HG02970 (cell line): ENCODE measurements at regions not wholly inside any gene's neighbourhood (a gene's known extent, or its start where the extent isn't known, plus 50 kb on each side); places are given as distances from the start of the nearest gene placed in this dataset.
"Not testable (repeated sequence)": the region's sequence is repeated elsewhere in the genome, so short reads cannot be mapped to it uniquely, and the experiment has no call there.

Experiments
- ATAC-seq: cut with Tn5 transposase; IDR thresholded peaks from one replicate; pipeline ENCODE4 v1.9.1; 2021; ENCODE audit warnings: mild to moderate bottlenecking, moderate library complexity, moderate number of reproducible peaks; ENCODE audit not compliant: unreplicated experiment, low FRiP score

DNA sequence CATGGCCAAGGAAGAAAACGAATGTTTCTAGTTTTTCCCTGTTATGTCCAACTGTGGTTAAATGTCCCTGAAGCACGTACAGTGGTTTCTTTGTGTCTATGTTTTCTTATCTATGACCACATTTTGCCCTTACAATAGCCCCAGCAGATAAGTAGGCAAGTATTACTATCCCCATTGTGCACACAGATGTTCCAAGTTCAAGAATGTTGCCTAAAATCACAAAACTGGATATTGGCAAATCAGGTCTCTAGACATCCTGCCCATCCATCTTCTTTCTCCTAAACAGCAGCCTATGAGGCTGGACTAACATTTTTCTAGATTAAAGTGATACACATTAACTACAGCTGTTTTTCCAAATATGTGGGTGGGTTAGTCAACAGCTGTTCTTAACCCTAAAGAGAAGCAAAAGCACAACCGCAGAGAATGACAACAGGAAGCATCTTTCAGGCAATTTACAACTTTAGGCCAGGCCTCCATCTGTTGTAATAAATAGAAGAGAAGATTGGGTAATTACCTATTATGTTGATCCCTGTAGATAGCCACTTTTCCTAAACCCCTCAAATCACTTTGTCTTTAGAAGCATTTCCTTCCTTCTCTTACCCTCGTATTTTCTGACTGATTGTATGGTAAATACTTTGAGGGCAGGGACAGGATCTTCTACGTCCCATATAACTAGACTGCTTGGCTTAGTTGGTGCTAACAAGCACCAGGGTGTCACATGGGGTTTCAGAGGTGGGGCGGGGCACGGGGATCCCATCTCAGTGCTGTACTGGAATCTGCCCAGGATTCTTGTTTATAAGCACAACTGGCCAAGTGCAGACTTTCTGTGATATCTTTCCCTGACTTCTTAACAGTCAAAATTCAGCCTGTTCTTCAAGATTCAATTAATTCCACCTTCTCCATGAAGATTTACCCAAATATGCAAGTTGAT lies 132.1 kb upstream of the SETBP1 start:
- no peak for ATAC-seq

DNA sequence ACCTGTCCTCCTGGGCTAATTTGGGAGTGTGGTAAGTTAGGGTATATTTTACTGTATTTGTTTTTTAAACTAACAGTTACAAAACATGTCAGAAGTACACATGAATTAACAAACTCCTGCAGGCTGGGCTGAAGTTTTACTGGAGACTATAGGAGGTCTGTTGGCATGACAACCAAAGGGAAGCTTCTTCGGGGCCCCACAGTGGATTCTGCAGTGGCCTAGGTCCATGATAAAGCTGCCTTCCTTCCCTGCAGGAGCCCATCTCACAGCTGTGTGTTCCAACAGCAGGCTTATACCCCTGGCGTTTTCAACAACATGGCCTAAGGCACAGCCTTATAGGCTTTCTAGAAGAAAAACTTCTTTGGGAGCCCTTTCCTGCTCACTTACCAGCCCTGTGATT lies 128.0 kb upstream of the SETBP1 start:
- ATAC-seq, result no peak

DNA sequence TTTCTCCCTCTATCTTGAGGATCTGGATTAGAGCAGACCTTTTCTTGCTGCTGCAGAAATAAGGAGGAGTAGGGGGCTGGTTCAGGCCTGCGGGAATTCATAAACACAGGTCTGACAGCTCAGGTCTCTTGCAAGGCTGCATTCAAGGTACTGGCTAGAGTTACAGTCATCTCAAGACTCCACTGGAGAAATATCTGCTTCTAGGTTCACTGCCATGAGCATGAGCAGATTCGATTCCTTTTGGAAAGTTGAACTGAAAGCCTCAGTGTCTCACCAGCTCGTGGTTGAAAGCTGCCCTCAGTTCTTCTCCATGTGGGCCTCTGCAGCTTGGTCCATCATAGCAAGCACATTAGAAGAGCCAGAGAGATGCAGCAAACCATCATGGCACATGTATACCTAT lies 124.4 kb upstream of the SETBP1 start:
- ATAC-seq, result no peak

DNA sequence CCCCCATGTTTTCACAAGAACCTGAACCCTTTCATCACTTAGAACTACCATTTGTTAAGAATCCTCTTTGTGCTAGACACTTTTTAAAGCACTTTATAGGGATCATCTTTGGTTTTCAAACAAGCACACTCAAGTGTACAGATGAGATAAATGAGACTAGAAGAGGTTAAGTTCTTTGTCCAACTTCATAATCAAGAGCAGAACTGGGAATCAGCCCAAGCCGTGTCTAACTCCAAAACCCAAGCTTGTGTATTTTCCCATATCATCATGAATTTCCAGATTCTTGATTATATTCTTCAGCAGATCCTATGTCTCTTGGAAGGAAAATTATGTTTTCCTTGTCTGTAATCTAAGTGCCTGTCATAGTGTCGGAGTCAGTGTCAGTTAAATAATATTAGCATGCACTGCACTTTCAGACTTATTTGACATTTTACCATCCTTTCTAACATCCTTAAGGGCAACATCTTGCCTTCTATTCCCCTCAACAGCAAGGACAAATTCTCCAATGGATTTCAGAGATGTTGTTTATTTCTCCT lies 123.0 kb upstream of the SETBP1 start:
- ATAC-seq, result no peak

DNA sequence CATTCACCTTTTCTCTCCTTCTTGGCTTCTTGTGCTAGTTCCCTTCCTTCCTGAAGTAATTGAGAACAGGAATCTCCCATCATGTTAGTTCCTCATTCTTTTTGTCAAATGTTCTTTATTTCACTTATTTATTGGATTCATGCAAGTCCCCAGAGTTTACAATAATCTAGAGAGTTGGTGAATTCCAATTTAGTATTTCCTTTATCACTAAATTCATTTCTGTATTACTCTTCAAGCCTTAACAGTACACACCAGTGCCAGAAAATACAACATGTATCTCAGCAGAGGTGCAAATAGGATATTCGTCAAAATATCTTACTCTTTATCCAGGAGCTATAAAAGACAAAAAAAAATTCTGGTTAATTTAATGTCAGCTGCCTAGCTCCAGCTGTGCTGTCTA lies 121.9 kb upstream of the SETBP1 start:
- no peak for ATAC-seq

DNA sequence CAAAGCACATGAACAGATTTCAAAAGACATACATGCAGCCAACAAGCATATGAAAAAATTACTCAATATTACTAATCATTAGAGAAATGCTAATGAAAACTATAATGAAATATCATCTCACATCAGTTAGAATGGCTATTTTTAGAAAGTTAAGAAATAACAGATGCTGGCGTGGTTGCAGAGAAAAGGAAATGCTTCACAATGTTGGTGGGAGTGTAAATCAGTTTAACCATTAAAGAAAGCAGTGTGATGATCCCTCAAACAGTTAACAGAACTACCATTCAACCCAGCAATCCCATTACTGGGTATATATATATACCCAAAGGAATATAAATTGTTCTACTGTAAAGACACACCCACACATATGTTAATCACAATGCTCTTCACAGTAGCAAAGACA lies 117.7 kb upstream of the SETBP1 start:
- no peak for ATAC-seq

DNA sequence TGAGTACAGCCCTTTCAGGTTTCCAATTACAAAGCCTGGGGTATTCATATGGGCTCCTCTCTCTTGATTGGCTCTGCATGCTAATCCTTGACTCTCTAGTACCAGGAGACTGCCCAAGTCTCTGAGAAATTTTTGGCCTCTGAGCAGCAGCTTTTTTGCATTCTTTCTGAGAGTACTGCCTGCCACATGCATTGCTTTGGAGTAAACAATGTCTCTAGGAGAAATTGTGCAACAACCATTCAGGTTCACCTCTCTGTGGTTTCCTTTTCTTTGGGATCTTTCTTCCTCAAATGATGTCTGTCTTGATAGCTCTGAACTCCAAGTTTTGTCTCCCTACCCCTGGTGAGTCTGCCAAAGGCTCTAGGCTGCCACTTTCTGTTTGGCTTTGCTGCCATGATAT lies 115.8 kb upstream of the SETBP1 start:
- no peak for ATAC-seq

DNA sequence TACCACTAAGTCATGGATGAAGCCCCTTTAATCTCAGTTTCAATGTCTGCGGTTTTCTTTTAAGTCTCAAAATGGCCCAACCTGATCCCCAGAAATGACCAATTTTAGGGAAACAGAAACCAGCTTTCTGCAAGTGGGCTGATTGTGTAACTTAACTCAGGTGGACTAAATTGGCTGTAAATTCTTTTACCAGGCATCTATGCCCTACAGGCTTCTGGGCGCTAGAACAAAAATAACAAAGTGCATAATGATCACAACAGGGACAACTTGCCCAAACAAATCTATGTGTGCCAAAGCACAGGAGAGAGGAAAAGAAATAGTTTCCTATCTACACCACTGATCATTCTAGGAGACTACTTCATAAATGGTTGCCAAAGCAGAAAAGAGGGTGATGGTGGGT lies 112.3 kb upstream of the SETBP1 start:
- ATAC-seq, result no peak

DNA sequence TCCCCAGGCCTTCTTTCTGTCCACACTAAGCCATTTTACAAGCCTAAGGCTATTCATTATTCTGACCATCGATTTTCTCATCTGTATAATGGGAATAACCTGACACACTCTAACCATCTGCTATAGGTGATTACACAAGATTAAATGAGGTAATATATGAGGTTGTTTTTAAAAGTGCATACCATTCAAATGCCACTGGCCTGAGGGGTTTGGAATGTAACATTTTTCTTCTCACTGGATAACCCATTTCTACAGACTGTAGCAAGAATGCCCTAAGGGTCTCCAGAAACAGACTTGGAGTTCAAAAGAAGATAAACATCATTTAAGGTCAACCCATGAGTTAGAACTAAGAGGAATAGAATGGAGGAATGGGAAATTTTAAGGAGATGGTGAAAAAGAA lies 111.7 kb upstream of the SETBP1 start:
- ATAC-seq, result no peak

DNA sequence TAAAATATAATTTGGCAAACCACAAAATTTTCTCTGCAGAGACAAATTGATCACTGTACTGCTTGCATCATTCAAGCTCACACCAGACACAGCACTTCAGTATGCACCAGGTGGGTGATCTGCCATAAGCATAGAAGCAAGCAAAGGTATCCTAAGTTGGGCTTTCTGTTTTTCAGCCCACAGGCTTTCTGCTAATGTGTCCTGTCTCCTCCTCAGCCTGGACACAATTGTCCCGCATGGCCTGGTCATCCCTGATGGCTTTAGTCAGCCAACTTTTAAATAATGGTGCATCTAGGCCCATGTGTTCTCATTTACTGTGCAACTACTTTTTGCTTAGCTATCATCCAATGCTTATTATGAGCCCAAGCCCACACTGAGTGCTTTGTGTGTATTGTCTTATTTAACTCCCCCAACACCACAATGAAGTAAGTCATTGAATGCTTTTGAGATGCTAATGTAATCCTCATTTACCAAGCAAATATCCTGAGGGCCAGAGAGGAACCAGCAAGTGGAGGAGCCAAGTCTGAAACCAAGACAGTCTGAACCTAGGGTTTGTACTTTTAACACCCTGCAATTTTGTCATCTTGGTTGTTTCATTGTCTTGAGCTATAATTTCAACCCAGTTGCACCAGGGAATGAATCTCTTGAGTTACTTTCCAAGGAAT lies 111.2 kb upstream of the SETBP1 start:
- no peak for ATAC-seq

DNA sequence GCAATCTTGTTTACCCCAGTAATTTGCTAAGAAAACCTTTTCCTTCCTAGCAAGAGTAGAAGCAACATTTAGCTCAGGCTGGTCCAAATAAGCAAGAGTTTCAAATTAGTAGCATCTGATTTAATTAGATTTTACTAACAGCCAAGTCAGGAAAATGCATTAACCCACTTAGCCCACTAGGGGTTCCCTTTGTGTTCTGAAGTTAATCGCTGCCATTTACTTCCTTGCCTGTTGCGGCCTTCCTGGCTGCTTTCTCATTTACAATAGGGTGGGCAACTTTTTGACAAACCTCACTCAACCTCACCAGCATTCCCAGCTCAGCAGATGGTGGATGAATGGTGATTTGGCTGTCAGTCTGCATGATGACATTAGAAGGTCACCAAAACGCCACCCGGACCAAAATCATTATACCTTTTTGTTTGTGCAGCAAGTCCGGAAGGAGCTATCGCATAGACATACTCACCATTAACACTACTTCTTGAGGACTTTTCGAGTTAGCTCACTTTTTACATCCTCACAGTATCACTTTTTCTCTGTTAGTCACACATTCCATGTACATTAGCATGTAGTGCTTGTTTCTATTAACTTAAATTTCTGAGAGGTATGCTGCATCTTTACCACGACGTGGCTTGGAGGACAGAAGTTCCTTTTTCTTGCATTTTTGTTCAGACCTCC lies 101.5 kb upstream of the SETBP1 start:
- no peak for ATAC-seq

DNA sequence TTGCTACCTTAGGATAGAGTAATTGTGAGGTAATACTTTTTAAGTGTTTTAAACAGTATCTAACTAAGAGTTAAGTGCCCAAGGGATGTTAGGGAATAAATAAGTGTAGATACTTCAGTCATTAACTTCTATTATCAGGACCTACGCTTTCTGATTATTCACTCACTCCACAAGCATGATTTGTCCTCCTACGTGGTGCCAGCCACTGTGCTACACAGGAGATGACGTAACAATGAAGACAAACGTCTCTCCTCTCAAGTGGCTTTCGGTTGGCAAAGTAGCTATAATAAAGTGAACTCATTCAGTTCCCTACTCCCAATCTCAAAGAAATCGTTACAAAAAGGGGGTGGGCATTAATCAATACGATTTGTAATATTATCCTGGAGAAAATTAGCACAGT lies 100.9 kb upstream of the SETBP1 start:
- ATAC-seq, result no peak

DNA sequence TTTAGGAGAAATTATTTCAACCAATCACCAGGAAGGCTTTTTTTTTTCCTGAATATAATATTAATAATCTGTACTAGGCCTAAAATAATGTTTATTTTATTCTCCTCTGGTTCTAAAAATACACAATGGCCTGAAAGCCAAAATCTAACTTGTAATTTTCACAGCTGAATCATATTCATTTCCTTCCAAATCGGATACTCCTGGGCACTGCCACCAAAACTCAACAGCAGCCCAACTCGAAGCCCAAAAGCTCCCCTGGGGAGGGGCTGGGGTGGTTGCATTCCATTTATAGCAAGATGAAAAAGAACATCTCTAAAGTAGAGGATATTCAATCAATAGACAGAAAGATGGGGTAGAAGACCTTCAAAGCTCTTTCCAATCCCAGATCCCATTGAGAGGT lies 100.5 kb upstream of the SETBP1 start:
- ATAC-seq, result no peak

DNA sequence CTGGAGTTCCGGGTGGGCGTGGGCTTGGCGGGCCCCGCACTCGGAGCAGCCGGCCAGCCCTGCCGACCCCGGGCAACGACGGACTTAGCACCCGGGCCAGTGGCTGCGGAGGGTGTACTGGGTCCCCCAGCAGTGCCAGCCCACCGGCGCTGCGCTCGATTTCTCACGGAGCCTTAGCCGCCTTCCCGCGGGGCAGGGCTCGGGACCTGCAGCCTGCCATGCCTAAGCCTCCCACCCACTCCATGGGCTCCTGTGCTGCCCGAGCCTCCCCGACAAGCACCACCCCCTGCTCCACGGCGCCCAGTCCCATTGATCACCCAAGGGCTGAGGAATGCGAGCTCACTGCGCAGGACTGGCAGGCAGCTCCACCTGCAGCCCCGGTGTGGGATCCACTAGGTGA lies 99.9 kb upstream of the SETBP1 start:
- ATAC-seq, result not testable (repeated sequence)

DNA sequence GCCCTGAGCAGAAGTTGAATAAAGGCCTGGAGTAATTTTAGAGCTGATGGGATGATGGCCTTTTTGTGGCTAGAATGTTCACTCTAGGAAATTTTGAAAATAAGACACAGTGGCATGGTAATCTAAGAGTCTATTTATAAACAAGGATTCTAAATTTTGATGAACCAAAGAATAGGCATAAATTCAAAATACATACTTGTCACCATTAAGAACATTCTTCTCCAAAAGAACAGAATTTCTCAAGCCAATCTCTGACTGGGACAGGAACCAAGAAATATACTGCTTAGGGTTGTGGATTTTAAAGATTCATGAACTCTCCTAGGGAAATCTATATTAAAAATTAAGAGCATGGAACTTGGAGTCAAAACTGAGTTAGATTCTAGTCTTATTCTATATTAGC lies 98.2 kb upstream of the SETBP1 start:
- no peak for ATAC-seq

DNA sequence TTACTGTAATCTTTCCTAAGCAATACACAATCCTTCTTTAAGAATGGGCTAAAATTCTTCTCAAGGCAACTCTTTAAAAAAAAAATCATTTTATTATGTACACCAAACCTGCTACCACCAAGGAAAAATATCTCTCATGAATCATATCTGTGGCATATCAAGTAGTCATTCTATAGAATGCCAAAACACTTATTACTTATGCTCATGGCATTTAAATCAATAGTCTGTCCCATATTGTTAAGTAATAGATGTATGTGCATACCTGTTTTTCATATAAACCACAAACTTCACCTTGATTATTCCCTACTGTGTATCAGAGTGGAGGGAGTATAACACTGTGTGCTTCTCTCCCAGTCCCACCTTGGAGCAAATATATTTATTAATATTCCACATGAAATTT lies 95.8 kb upstream of the SETBP1 start:
- no peak for ATAC-seq

DNA sequence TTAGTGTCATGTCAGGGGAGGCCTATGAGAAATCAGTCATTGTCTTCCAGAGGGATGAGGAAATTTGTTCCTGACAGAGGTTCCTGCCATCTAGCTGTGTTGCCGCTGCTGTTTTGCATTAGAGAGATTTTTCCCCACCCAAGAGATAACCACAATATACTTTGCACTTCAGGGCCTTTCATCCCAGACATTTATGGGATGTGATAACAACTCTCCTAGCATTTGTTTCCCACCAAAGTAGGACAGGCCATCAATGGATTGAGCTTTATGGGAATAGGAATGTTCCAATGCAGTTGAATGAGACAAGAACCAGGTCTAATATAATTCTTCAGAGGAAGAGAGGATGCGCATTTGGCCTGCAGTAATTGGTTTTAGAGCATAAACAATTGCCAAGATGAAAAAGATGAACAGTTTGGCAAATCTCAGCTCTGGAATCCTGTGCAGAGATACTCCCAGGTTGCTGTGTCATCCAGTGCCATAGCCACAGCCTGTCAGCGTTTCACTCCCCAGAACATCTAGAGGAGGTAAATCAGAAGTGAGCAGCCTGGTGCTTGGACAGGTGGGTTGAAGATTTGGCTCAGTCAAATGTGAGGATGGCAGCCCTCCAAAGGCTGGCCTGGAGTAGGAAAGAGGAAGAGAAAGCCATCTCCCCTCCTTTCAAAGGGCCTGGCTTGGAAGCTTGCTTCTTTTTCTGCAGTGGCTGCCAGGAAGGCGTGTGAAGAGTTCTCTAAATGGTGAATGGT lies 93.7 kb upstream of the SETBP1 start:
- ATAC-seq, result no peak

DNA sequence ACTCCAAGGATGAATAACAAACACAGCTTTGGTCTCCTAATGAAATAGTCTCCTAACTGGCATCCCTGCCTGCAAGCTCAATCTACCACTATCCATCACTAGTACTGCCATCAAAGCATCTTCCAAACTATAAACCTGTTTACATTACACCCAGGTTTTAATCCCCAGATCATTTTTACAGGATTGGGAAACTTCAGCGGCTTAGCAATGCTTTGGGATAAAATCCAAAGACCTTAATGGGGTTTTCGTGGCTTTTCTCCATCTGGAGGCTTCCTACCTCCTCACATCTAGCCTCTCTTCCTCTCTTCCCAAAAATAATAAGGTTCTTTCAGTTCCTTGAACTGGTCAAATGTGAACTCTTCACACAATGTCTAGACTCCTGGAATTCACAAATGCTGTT lies 92.2 kb upstream of the SETBP1 start:
- no peak for ATAC-seq

DNA sequence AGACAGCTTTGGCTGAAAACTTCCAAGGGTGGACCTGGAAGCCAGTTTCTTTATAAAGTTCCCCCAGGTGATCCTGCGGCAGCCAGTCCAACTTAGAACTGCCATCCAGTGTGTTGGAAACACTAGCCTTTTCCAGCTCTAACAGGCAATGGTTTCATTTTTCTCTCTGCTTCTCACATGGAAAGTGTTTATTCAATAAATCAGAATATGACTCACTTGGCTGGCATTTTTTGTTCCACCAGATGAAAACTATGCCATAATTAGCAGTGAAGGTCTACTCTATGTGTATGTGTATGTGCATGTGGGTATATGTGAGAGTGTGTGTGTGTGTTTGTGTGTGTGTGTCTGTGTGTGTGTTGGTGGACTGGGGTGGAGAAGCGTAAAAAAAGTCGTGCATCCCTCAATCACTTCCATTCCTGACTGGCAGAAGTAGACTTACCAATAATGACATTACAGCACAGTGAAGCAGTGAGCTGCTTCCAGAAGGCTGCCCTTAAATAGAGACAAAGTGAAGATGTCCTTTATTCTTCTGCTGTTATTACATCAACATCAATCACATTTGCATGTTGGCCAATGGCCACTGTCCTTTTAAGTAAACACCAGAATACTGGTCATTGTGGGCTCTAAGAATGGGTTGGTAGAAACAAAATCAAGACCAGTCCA lies 90.9 kb upstream of the SETBP1 start:
- ATAC-seq, result no peak
